HG02973 (cell line): ENCODE measurements at regions not wholly inside any gene's neighbourhood (a gene's known extent, or its start where the extent isn't known, plus 50 kb on each side); places are given as distances from the start of the nearest gene placed in this dataset.

Experiments
- ATAC-seq: cut with Tn5 transposase; IDR thresholded peaks from one replicate; pipeline ENCODE4 v1.9.1; 2021; ENCODE audit warnings: moderate library complexity; ENCODE audit not compliant: unreplicated experiment

DNA sequence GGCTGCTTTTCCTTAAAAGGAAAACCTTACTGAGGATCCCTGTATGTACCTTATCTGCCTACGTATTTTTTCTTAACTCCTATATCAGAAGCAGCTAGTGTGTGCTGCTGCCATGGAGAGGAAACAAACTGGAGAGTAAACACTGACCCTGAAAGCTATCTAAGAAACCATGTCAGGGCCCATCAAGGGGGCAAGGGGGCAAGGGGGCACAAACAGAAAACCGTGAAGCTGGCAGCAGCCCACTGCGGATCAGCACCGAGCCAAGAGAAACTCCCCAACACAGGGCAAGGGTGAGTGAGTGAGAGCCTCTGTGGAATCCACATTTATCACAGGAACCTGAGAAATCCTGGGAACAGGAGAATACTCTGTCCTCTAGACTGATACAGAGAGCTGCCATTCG lies 1204.2 kb downstream of the PCDH18 start:
- no peak for ATAC-seq

GRCh38 chr4:136320465-136320813 lies 1211.9 kb downstream of the PCDH18 start:
- ATAC-seq: no peak

GRCh38 chr4:136319789-136320464 lies 1212.4 kb downstream of the PCDH18 start:
- no peak for ATAC-seq

GRCh38 chr4:136316961-136317360 lies 1215.3 kb downstream of the PCDH18 start:
- ATAC-seq: no peak

DNA sequence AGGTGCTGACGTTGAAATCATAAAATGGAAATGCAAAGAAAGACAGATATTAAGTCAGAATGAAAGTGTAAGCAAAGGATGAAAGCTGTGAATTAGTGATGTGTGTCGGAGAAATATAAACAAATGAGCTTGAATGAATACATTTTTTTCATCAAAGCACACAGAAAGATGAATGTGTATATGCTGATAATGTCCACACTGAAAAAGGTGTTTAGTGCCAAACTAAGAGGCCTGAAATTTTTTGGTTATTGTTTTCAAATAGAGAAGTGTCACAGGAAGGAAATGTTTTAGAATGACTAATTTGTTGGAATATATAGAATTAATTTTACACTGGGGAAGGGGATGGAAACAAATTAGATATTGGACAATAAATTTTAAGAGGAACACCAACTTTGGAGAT lies 1217.6 kb downstream of the PCDH18 start:
- ATAC-seq: no peak

DNA sequence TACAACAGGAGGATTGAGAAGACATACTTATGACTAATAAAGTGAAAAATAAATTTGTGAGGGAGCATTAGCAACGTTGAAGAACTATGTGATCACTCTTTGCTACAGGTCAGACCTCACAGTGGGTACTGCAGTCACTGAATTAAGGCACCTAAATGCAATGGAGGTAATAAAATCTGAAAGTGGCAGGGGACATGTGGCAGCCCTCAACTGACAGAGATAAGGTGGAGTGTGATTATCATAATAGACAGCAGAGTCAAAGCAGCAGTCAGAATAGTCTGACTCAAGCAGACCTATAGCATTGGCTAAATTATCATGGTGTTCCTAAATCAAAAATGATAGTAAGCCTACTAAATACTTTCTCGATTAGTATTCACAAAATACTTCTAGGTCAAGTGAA lies 1220.5 kb downstream of the PCDH18 start:
- ATAC-seq: no peak

DNA sequence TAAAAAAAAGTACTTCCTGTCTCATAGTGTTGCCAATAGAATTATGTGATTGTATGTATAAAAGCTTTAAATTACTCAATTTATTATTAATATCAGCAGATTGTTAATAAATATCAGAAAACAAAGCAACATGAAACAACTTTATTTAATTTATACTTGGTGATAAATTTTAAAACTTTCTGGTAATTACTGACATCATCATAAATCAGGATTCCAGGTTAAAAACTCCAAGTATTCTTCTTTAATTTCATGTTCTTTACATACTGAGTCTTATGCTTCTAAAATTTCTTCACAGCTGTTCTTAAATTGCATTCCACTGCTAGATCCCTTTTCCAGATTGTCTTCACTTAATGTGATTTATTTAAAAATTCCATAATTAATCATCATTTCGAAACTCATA lies 1224.5 kb downstream of the PCDH18 start:
- ATAC-seq: no peak

- no peak for ATAC-seq
Measured at GRCh38 chr4:136306361-136306760, 1225.9 kb downstream of the PCDH18 start.

DNA sequence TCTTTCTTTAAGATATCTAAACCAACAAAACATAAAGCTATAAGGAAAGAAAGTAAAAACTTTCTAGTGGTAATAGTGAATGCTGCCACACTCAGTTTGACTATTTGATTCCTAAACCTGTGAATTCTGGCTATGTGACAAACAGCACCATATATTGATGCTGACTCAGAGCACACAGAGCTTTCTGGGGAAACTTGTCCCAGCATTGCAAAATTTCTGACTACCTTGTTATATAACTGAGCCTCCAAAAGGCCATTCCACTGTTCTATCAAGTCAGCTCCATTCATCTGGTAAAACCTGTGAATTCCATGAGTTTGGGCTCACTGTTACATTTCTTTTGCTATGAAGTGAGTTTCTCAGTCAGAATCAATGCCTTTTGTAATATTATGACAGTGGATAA lies 1229.7 kb downstream of the PCDH18 start:
- no peak for ATAC-seq

- ATAC-seq: no peak
Measured at GRCh38 chr4:136301749-136302495, 1230.4 kb downstream of the PCDH18 start.

GRCh38 chr4:136283977-136284376 lies 1248.3 kb downstream of the PCDH18 start:
- no peak for ATAC-seq

GRCh38 chr4:136281889-136282288 lies 1250.4 kb downstream of the PCDH18 start:
- ATAC-seq: no peak

DNA sequence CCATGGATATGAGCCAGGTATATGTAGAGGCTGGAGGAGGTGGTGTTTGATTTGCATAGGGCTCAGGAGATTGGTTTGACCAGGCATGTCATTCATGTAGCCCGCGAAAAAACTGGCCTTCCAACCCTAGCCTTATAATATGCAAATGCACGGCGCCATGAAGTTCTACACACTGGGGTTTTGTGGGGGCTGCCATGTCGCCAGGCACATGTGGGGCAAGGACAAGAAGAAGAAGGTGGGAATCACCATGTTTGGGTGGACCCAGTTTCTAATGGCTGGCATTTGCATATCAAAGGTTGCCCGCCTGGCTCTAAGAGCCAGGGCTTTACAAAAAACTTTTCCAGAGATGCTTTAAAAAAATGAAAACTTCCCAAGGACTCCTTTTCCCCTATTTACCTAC lies 1251.0 kb downstream of the PCDH18 start:
- no peak for ATAC-seq

- no peak for ATAC-seq
Measured at GRCh38 chr4:136277741-136278140, 1254.6 kb downstream of the PCDH18 start.

GRCh38 chr4:136246876-136247275 lies 1285.4 kb downstream of the PCDH18 start:
- no peak for ATAC-seq

- ATAC-seq: no peak
Measured at GRCh38 chr4:136241221-136241986, 1290.9 kb downstream of the PCDH18 start.

DNA sequence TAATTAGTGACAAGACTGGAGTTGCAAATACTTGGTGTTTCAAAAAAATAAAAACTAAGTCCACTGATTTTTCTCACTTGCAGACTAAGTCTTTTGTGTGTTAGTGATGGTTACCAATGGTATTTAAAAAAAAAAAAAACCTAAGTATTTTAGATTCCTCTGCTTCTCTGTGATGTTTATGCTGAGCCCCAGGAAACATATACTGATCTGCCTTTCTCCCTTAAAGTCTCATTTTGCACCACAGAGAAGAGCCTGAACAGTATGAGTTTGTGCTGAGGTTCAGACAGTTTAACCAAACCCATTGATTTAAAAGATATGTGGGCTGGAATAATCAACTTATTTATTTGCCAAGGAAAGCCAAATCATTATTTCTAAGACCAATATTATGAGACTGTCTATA lies 1305.0 kb downstream of the PCDH18 start:
- no peak for ATAC-seq

DNA sequence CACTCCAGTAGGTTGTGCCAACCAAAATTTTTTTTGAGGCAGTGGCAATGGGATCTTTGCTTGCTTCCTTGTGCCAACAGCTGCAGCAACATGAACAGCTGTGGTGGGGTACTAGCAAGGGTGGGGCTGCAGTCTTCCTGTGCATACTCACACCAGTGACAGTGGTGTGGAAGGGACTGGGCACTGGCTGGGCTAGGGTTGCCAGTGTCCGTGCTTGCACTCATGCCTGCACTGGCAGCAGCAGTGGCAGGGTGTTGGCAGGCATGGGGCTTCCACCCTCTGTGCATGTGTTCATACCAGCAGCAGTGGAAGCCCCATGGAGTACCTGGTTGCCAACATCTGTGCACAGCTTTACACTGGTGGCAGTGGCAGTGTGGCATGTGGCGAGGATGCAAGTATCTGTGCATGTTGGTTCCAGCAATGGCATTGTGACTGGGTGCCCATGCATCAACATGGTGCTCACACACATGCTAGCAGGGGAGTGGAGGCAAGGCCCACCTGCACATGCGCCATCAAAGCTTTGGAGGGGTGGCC lies 1312.6 kb downstream of the PCDH18 start:
- ATAC-seq: no peak

- ATAC-seq: no peak
Measured at GRCh38 chr4:136203199-136203598, 1329.1 kb downstream of the PCDH18 start.

GRCh38 chr4:136198358-136198757 lies 1333.9 kb downstream of the PCDH18 start:
- ATAC-seq: no peak

DNA sequence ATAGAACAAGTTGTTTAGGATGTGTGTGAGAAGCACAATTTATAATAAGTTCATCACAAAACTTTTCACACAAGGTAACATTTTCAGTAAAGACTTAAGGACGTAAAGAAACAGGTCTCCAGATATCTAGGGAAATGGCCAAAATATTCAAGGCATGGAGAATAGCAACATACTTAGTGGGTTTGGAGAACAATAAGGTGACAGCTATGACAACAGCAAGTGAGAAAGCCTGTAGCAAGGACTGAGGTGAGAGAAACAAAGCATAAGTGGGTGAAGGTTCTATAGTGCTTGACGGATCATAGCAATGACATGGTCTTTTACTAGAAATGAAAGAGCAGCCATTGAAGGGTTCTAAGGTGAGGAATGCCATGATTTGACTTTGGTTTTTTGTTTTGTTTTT lies 1337.3 kb downstream of the PCDH18 start:
- ATAC-seq: no peak

DNA sequence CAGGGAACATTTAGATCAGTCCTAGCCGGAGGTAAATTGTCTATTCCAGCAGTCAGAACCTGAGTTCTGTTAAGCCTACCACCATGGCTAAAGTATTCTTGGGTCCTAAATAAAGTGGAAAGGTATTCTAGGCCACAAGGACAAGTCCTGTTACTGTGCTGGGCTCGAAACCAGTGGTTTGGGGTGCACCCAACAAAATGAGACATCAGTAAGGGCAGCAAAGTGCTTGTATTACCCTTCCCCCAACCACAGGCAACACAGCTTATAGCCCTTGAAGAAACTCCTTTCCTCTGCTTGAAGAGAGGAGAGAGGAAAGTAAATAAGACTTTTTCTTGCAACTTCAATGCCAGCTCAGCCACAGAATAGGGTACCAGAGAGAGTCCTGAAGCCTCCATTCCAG lies 1345.6 kb downstream of the PCDH18 start:
- no peak for ATAC-seq
